ENCODE measurements at regions not wholly inside any gene's neighbourhood (a gene's known extent, or its start where the extent isn't known, plus 50 kb on each side); places are given as distances from the start of the nearest gene placed in this dataset.

- Histone ChIP-seq H3K27me3 (peaks cover 100% of the 10 kb centered on the region), H3K4me2 (peak overlapping the region; percentile 45), H3K4me1 (peaks cover 12% of the 10 kb centered on the region), H3K9me3 (no peaks in the 10 kb centered on the region), H4K20me1 (peaks cover 59% of the 10 kb centered on the region), H3K27ac (no peak overlapping the region), H3K9ac (no peak overlapping the region), H3K36me3 (no peaks in the 10 kb centered on the region), H3K4me3 (no peak overlapping the region; the same call in 1 of the 2 replicates)
- TF ChIP-seq Cebpa-rat (IDR thresholded peaks at IDR 0.05), result no peak
These were observed 61.9 kb downstream of the SMUG1 start for GRCh38 chr12:54126696-54127537.

- H3K9ac ChIP-seq, result no peak overlapping the region
- H4K20me1 ChIP-seq, result peaks cover 61% of the 10 kb centered on the region
- H3K9me3 ChIP-seq, result no peaks in the 10 kb centered on the region
- H3K4me2 ChIP-seq, result no peak overlapping the region
- H3K4me3 ChIP-seq, result no peak overlapping the region
- TF ChIP-seq Cebpa-rat (IDR thresholded peaks at IDR 0.05), result no peak
- H3K27me3 ChIP-seq, result peaks cover 100% of the 10 kb centered on the region
- no peaks in the 10 kb centered on the region for H3K36me3 ChIP-seq
- no peak overlapping the region for H3K27ac ChIP-seq
- peaks cover 12% of the 10 kb centered on the region for H3K4me1 ChIP-seq
These were observed 61.1 kb downstream of the SMUG1 start for GRCh38 chr12:54127538-54128259.

GRCh38 chr12:54128416-54128815 is 60.4 kb downstream of the SMUG1 start:
- Histone ChIP-seq H3K9me3 (no peaks in the 10 kb centered on the region), H3K27me3 (peaks cover 100% of the 10 kb centered on the region), H3K4me2 (no peak overlapping the region), H3K9ac (no peak overlapping the region), H4K20me1 (peaks cover 68% of the 10 kb centered on the region), H3K27ac (no peak overlapping the region), H3K4me1 (peaks cover 12% of the 10 kb centered on the region), H3K36me3 (no peaks in the 10 kb centered on the region), H3K4me3 (no peak overlapping the region)
- TF ChIP-seq Cebpa-rat (IDR thresholded peaks at IDR 0.05), result no peak

- Histone ChIP-seq H3K27me3 (peaks cover 100% of the 10 kb centered on the region), H3K36me3 (no peaks in the 10 kb centered on the region), H3K9me3 (no peaks in the 10 kb centered on the region), H3K27ac (no peak overlapping the region), H3K4me1 (peaks cover 12% of the 10 kb centered on the region), H4K20me1 (peaks cover 73% of the 10 kb centered on the region), H3K4me3 (no peak overlapping the region), H3K4me2 (no peak overlapping the region), H3K9ac (no peak overlapping the region)
- TF ChIP-seq Cebpa-rat (IDR thresholded peaks at IDR 0.05), result no peak
These were observed 59.5 kb downstream of the SMUG1 start for GRCh38 chr12:54129028-54129903.

Data from BLaER1 (cell line).